ENCODE measurements at regions not wholly inside any gene's neighbourhood (a gene's known extent, or its start where the extent isn't known, plus 50 kb on each side); places are given as distances from the start of the nearest gene placed in this dataset.
"Not testable (repeated sequence)": the region's sequence is repeated elsewhere in the genome, so short reads cannot be mapped to it uniquely, and the experiment has no call there.

GRCh38 chr14:105907276-105907675 is 380.9 kb downstream of the TMEM121 start:
- no peaks in the 10 kb centered on the region for H3K4me1 ChIP-seq (ENCODE audit: control insufficient read depth, insufficient read depth, low read length)
- no peaks in the 10 kb centered on the region for H3K36me3 ChIP-seq (ENCODE audit: control insufficient read depth, insufficient read depth, low read length, severe bottlenecking)
- no peak for DNase-seq (ENCODE audit: low read depth)
- no peaks in the 10 kb centered on the region for H3K27me3 ChIP-seq (replicated peaks; ENCODE audit: control insufficient read depth, insufficient read depth, low read length)
- H3K9ac ChIP-seq (ENCODE audit: low read length) = no peak overlapping the region
- no peaks in the 10 kb centered on the region for H3K9me3 ChIP-seq (ENCODE audit: control insufficient read depth, low read length)
- H3K4me3 ChIP-seq (ENCODE audit: low read length) = no peak overlapping the region

- H3K4me1 ChIP-seq (ENCODE audit: control insufficient read depth, insufficient read depth, low read length) = no peaks in the 10 kb centered on the region
- DNase-seq (ENCODE audit: low read depth) = no peak
- H3K4me3 ChIP-seq (ENCODE audit: low read length) = no peak overlapping the region
- no peaks in the 10 kb centered on the region for H3K27me3 ChIP-seq (replicated peaks; ENCODE audit: control insufficient read depth, insufficient read depth, low read length)
- no peak overlapping the region for H3K9ac ChIP-seq (ENCODE audit: low read length)
- no peaks in the 10 kb centered on the region for H3K36me3 ChIP-seq (ENCODE audit: control insufficient read depth, insufficient read depth, low read length, severe bottlenecking)
- no peaks in the 10 kb centered on the region for H3K9me3 ChIP-seq (ENCODE audit: control insufficient read depth, low read length)
Observed at GRCh38 chr14:105908006-105908405, 381.6 kb downstream of the TMEM121 start.

- no peaks in the 10 kb centered on the region for H3K9me3 ChIP-seq (ENCODE audit: control insufficient read depth, low read length)
- H3K36me3 ChIP-seq (ENCODE audit: control insufficient read depth, insufficient read depth, low read length, severe bottlenecking) = no peaks in the 10 kb centered on the region
- no peak overlapping the region for H3K4me3 ChIP-seq (ENCODE audit: low read length)
- no peaks in the 10 kb centered on the region for H3K27me3 ChIP-seq (replicated peaks; ENCODE audit: control insufficient read depth, insufficient read depth, low read length)
- no peaks in the 10 kb centered on the region for H3K4me1 ChIP-seq (ENCODE audit: control insufficient read depth, insufficient read depth, low read length)
- DNase-seq (ENCODE audit: low read depth) = no peak
- H3K9ac ChIP-seq (ENCODE audit: low read length) = no peak overlapping the region
Observed at GRCh38 chr14:105908481-105908911, 382.1 kb downstream of the TMEM121 start.

- Histone ChIP-seq H3K9me3 (ENCODE audit: control insufficient read depth, low read length) (no peaks in the 10 kb centered on the region), H3K4me1 (ENCODE audit: control insufficient read depth, insufficient read depth, low read length) (no peaks in the 10 kb centered on the region), H3K4me3 (ENCODE audit: low read length) (no peak overlapping the region), H3K36me3 (ENCODE audit: control insufficient read depth, insufficient read depth, low read length, severe bottlenecking) (no peaks in the 10 kb centered on the region), H3K27me3 (replicated peaks; ENCODE audit: control insufficient read depth, insufficient read depth, low read length) (no peaks in the 10 kb centered on the region), H3K9ac (ENCODE audit: low read length) (no peak overlapping the region)
- DNase-seq (ENCODE audit: low read depth) = no peak
Observed at GRCh38 chr14:105909046-105909827, 382.9 kb downstream of the TMEM121 start.

- H3K27me3 ChIP-seq (replicated peaks; ENCODE audit: control insufficient read depth, insufficient read depth, low read length); H3K4me3 ChIP-seq (ENCODE audit: low read length); H3K9me3 ChIP-seq (ENCODE audit: control insufficient read depth, low read length); DNase-seq (ENCODE audit: low read depth); H3K36me3 ChIP-seq (ENCODE audit: control insufficient read depth, insufficient read depth, low read length, severe bottlenecking); H3K9ac ChIP-seq (ENCODE audit: low read length); H3K4me1 ChIP-seq (ENCODE audit: control insufficient read depth, insufficient read depth, low read length): not testable (repeated sequence)
Observed at GRCh38 chr14:105909828-105910120, 383.4 kb downstream of the TMEM121 start.

GRCh38 chr14:105910426-105910825 is 384.0 kb downstream of the TMEM121 start:
- no peaks in the 10 kb centered on the region for H3K36me3 ChIP-seq (ENCODE audit: control insufficient read depth, insufficient read depth, low read length, severe bottlenecking)
- H3K4me3 ChIP-seq (ENCODE audit: low read length) = no peak overlapping the region
- no peaks in the 10 kb centered on the region for H3K9me3 ChIP-seq (ENCODE audit: control insufficient read depth, low read length)
- DNase-seq (ENCODE audit: low read depth) = no peak
- H3K27me3 ChIP-seq (replicated peaks; ENCODE audit: control insufficient read depth, insufficient read depth, low read length) = no peaks in the 10 kb centered on the region
- H3K4me1 ChIP-seq (ENCODE audit: control insufficient read depth, insufficient read depth, low read length) = no peaks in the 10 kb centered on the region
- no peak overlapping the region for H3K9ac ChIP-seq (ENCODE audit: low read length)

- Histone ChIP-seq H3K4me3 (ENCODE audit: low read length) (no peak overlapping the region), H3K9me3 (ENCODE audit: control insufficient read depth, low read length) (peaks cover 4% of the 10 kb centered on the region), H3K9ac (ENCODE audit: low read length) (no peak overlapping the region), H3K4me1 (ENCODE audit: control insufficient read depth, insufficient read depth, low read length) (no peaks in the 10 kb centered on the region), H3K27me3 (replicated peaks; ENCODE audit: control insufficient read depth, insufficient read depth, low read length) (no peaks in the 10 kb centered on the region), H3K36me3 (ENCODE audit: control insufficient read depth, insufficient read depth, low read length, severe bottlenecking) (no peaks in the 10 kb centered on the region)
- DNase-seq (ENCODE audit: low read depth) = no peak
Observed at GRCh38 chr14:105911006-105911847, 384.8 kb downstream of the TMEM121 start.

- H3K4me1 ChIP-seq (ENCODE audit: control insufficient read depth, insufficient read depth, low read length); H3K9me3 ChIP-seq (ENCODE audit: control insufficient read depth, low read length); H3K27me3 ChIP-seq (replicated peaks; ENCODE audit: control insufficient read depth, insufficient read depth, low read length); H3K4me3 ChIP-seq (ENCODE audit: low read length); H3K9ac ChIP-seq (ENCODE audit: low read length); DNase-seq (ENCODE audit: low read depth); H3K36me3 ChIP-seq (ENCODE audit: control insufficient read depth, insufficient read depth, low read length, severe bottlenecking): not testable (repeated sequence)
Observed at GRCh38 chr14:105911848-105912292, 385.5 kb downstream of the TMEM121 start.

- H3K4me1 ChIP-seq (ENCODE audit: control insufficient read depth, insufficient read depth, low read length) = no peaks in the 10 kb centered on the region
- H3K27me3 ChIP-seq (replicated peaks; ENCODE audit: control insufficient read depth, insufficient read depth, low read length) = no peaks in the 10 kb centered on the region
- H3K36me3 ChIP-seq (ENCODE audit: control insufficient read depth, insufficient read depth, low read length, severe bottlenecking) = no peaks in the 10 kb centered on the region
- no peak overlapping the region for H3K9ac ChIP-seq (ENCODE audit: low read length)
- peaks cover 5% of the 10 kb centered on the region for H3K9me3 ChIP-seq (ENCODE audit: control insufficient read depth, low read length)
- H3K4me3 ChIP-seq (ENCODE audit: low read length) = no peak overlapping the region
- DNase-seq (ENCODE audit: low read depth) = no peak
Observed at GRCh38 chr14:105912641-105913180, 386.3 kb downstream of the TMEM121 start.

GRCh38 chr14:105913221-105913620 is 386.8 kb downstream of the TMEM121 start:
- H3K36me3 ChIP-seq (ENCODE audit: control insufficient read depth, insufficient read depth, low read length, severe bottlenecking) = no peaks in the 10 kb centered on the region
- H3K9me3 ChIP-seq (ENCODE audit: control insufficient read depth, low read length) = peaks cover 5% of the 10 kb centered on the region
- no peak overlapping the region for H3K4me3 ChIP-seq (ENCODE audit: low read length)
- no peaks in the 10 kb centered on the region for H3K4me1 ChIP-seq (ENCODE audit: control insufficient read depth, insufficient read depth, low read length)
- H3K9ac ChIP-seq (ENCODE audit: low read length) = no peak overlapping the region
- H3K27me3 ChIP-seq (replicated peaks; ENCODE audit: control insufficient read depth, insufficient read depth, low read length) = no peaks in the 10 kb centered on the region
- DNase-seq (ENCODE audit: low read depth) = no peak

- no peaks in the 10 kb centered on the region for H3K36me3 ChIP-seq (ENCODE audit: control insufficient read depth, insufficient read depth, low read length, severe bottlenecking)
- no peak overlapping the region for H3K9ac ChIP-seq (ENCODE audit: low read length)
- no peak overlapping the region for H3K4me3 ChIP-seq (ENCODE audit: low read length)
- H3K27me3 ChIP-seq (replicated peaks; ENCODE audit: control insufficient read depth, insufficient read depth, low read length) = no peaks in the 10 kb centered on the region
- no peak for DNase-seq (ENCODE audit: low read depth)
- H3K9me3 ChIP-seq (ENCODE audit: control insufficient read depth, low read length) = peaks cover 5% of the 10 kb centered on the region
- H3K4me1 ChIP-seq (ENCODE audit: control insufficient read depth, insufficient read depth, low read length) = no peaks in the 10 kb centered on the region
Observed at GRCh38 chr14:105913861-105914260, 387.5 kb downstream of the TMEM121 start.
